WTC11 (cell line): ENCODE measurements at regions not wholly inside any gene's neighbourhood (a gene's known extent, or its start where the extent isn't known, plus 50 kb on each side); places are given as distances from the start of the nearest gene placed in this dataset.

Experiments used
- ATAC-seq: fragments of 200-7000 bp; cut with Tn5 transposase; 2 replicates; pipeline ENCODE4 v1.10.0; 2021; ENCODE audit warnings: mild to moderate bottlenecking, moderate library complexity
- CTCF ChIA-PET: fragments of 300-600 bp; sonication (Branson Sonifier 250); formaldehyde crosslinking; loops from one replicate; lab custom pipeline; 2021; ENCODE audit warnings: antibody characterized with exemption; lab: Charles Lee
- POLR2A ChIA-PET: fragments of 350-600 bp; sonication (Branson Sonifier 250); formaldehyde crosslinking; loops from one replicate; lab custom pipeline; 2021; ENCODE audit warnings: antibody characterized with exemption; lab: Charles Lee
- DNase-seq: peaks from one replicate; pipeline ENCODE4 v3.0.0; 2021; ENCODE audit warnings: low spot score
- H3K27ac Mint-ChIP-seq: 2 replicates; pipeline ENCODE4 v1.8.0; 2021; ENCODE audit warnings: mixed read lengths
- H3K27me3 Mint-ChIP-seq: 2 replicates; pipeline ENCODE4 v1.8.0; 2021; ENCODE audit warnings: low read depth, mild to moderate bottlenecking, moderate library complexity, mixed read lengths
- H3K36me3 Mint-ChIP-seq: 2 replicates; pipeline ENCODE4 v1.8.0; 2021; ENCODE audit warnings: mixed read lengths
- H3K4me1 Mint-ChIP-seq: 2 replicates; pipeline ENCODE4 v1.8.0; 2022; ENCODE audit warnings: mixed read lengths
- H3K4me3 Mint-ChIP-seq: 2 replicates; pipeline ENCODE4 v1.8.0; 2021; ENCODE audit warnings: mild to moderate bottlenecking, moderate library complexity, mixed read lengths
- H3K9me3 Mint-ChIP-seq: 2 replicates; pipeline ENCODE4 v1.8.0; 2021; ENCODE audit warnings: mixed read lengths
- E2F4 ChIP-seq: sonication (generic); formaldehyde crosslinking; IDR thresholded peaks from 2 replicates; pipeline ENCODE4 v1.8.1; 2022; ENCODE audit warnings: low read depth, mild to moderate bottlenecking, moderate library complexity, missing genetic modification reagents, borderline replicate concordance
- E2F5 ChIP-seq: sonication (generic); formaldehyde crosslinking; IDR thresholded peaks from 2 replicates; pipeline ENCODE4 v1.8.1; 2022; ENCODE audit warnings: mild to moderate bottlenecking, moderate library complexity, missing genetic modification reagents
- FOXJ3 ChIP-seq: sonication (generic); formaldehyde crosslinking; IDR thresholded peaks from 2 replicates; pipeline ENCODE4 v1.9.0; 2021; ENCODE audit warnings: missing genetic modification reagents, mild to moderate bottlenecking, borderline replicate concordance
- FOXK1 ChIP-seq: sonication (generic); formaldehyde crosslinking; IDR thresholded peaks from 2 replicates; pipeline ENCODE4 v1.8.0; 2022; ENCODE audit warnings: mild to moderate bottlenecking, moderate library complexity, missing genetic modification reagents
- FOXP1 ChIP-seq: sonication (generic); formaldehyde crosslinking; IDR thresholded peaks from 2 replicates; pipeline ENCODE4 v1.8.0; 2022; ENCODE audit warnings: missing genetic modification reagents, mild to moderate bottlenecking, moderate library complexity, borderline replicate concordance
- IRF1 ChIP-seq: sonication (generic); formaldehyde crosslinking; IDR thresholded peaks from 2 replicates; pipeline ENCODE4 v1.8.0; 2023; ENCODE audit warnings: missing genetic modification reagents
- JAZF1 ChIP-seq: fragments of 250-450 bp; sonication (Bioruptor Pico); IDR thresholded peaks from 2 replicates; pipeline ENCODE4 v1.9.0; 2021; ENCODE audit warnings: moderate library complexity, mild to moderate bottlenecking, inconsistent platforms
- KAT7 ChIP-seq: sonication (generic); formaldehyde crosslinking; IDR thresholded peaks from 2 replicates; pipeline ENCODE4 v1.8.1; 2023; ENCODE audit warnings: missing genetic modification reagents, mild to moderate bottlenecking, borderline replicate concordance
- PRDM15 ChIP-seq: sonication (generic); formaldehyde crosslinking; IDR thresholded peaks from 2 replicates; pipeline ENCODE4 v1.8.0; 2022; ENCODE audit warnings: missing genetic modification reagents
- PRRX2 ChIP-seq: fragments of 250-450 bp; sonication (Bioruptor Pico); IDR thresholded peaks from 2 replicates; pipeline ENCODE4 v1.8.0; 2021; ENCODE audit warnings: mild to moderate bottlenecking
- SMAD3 ChIP-seq: sonication (generic); formaldehyde crosslinking; IDR thresholded peaks from 2 replicates; pipeline ENCODE4 v1.8.0; 2022; ENCODE audit warnings: missing genetic modification reagents, mild to moderate bottlenecking, borderline replicate concordance
- TEAD1 ChIP-seq: sonication (generic); formaldehyde crosslinking; IDR thresholded peaks from 2 replicates; pipeline ENCODE4 v1.8.0; 2022; ENCODE audit warnings: mild to moderate bottlenecking, missing genetic modification reagents
- ZNF121 ChIP-seq: sonication (generic); formaldehyde crosslinking; IDR thresholded peaks from 2 replicates; pipeline ENCODE4 v1.8.0; 2023; ENCODE audit warnings: missing genetic modification reagents
- ZNF281 ChIP-seq: sonication (generic); formaldehyde crosslinking; IDR thresholded peaks from 2 replicates; pipeline ENCODE4 v1.8.0; 2023; ENCODE audit warnings: mild to moderate bottlenecking, missing genetic modification reagents
- ZNF396 ChIP-seq: fragments of 250-450 bp; sonication (Bioruptor Pico); IDR thresholded peaks from 2 replicates; pipeline ENCODE4 v1.8.0; 2021; ENCODE audit warnings: mild to moderate bottlenecking, moderate library complexity, borderline replicate concordance
- ZNF416 ChIP-seq: fragments of 250-450 bp; sonication (Bioruptor Pico); IDR thresholded peaks from 2 replicates; pipeline ENCODE4 v1.9.0; 2021; ENCODE audit warnings: mild to moderate bottlenecking, inconsistent platforms
- ZNF423 ChIP-seq: fragments of 250-450 bp; sonication (Bioruptor Pico); IDR thresholded peaks from 2 replicates; pipeline ENCODE4 v2.1.2; 2022; ENCODE audit warnings: mild to moderate bottlenecking, moderate library complexity
- TF ChIP-seq, protein P1 (sequence below): sonication (generic); formaldehyde crosslinking; IDR thresholded peaks from 2 replicates; pipeline ENCODE4 v1.8.1; 2023; ENCODE audit warnings: mild to moderate bottlenecking, missing genetic modification reagents, moderate library complexity
- TF ChIP-seq, protein P2 (sequence below): fragments of 250-450 bp; sonication (Bioruptor Pico); IDR thresholded peaks from 2 replicates; pipeline ENCODE4 v1.9.0; 2021; ENCODE audit warnings: mild to moderate bottlenecking

DNA sequence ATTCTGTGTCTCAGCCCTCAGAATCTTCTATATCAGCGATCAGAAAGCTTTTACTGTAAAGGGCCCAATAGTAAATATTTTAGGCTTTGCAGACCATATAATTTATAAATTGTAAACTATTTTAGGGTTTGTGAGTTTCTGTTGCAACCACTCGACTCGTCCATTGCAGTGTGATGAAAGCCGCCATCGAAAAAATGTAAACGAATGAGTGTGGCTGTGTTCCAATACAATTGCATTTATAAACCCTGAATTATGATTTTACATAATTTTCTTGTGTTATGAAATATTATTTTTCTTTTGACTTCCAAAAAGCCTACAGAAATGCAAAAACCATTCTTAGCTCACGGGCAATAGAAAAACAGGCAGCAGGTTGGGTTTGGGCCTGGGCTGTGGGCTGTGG is 62.5 kb upstream of the ADO start (continued):
- TF ChIP-seq ZNF281, result no peak
- no peak for TF ChIP-seq PRRX2 (CRISPR knock-in tag)
- TF ChIP-seq, protein P1, sequence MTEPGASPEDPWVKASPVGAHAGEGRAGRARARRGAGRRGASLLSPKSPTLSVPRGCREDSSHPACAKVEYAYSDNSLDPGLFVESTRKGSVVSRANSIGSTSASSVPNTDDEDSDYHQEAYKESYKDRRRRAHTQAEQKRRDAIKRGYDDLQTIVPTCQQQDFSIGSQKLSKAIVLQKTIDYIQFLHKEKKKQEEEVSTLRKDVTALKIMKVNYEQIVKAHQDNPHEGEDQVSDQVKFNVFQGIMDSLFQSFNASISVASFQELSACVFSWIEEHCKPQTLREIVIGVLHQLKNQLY (CRISPR knock-in tag), result no peak
- no peak for TF ChIP-seq SMAD3 (CRISPR knock-in tag)
- TF ChIP-seq FOXJ3 (CRISPR knock-in tag), result no peak

DNA sequence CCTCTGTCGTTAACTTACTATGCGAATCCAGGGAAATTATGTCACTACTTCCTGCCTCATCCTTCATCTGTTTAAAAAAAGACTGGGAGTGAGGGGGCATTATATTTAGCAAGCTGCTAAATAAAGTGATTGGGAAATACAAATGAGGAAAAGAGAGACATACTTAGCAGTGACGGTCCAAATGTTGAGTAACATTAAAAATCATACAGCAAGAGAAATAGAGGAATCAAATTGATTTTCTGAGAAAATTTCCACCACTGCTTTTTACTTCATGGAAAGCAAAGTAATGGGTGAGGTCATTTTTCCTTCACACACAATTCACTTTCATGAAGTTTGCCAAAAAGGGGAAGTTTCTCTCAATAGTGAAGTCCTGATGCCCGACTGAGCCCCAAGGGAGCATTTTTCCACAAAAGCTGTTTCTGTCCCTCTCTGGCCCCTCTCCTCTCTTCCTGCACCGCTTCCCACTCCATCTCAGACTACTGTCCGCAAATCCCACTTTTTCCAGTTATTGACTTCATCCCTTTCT is 61.9 kb upstream of the ADO start:
- TF ChIP-seq JAZF1 (CRISPR knock-in tag) (no peak), ZNF396 (CRISPR knock-in tag) (no peak), FOXK1 (CRISPR knock-in tag) (no peak), ZNF416 (CRISPR knock-in tag) (no peak), KAT7 (CRISPR knock-in tag) (no peak), IRF1 (CRISPR knock-in tag) (no peak), ZNF423 (CRISPR knock-in tag) (no peak), PRDM15 (no peak), E2F4 (CRISPR knock-in tag) (no peak), TEAD1 (CRISPR knock-in tag) (no peak), FOXP1 (CRISPR knock-in tag) (no peak), E2F5 (CRISPR knock-in tag) (no peak), ZNF121 (CRISPR knock-in tag) (no peak)
- TF ChIP-seq, protein P2, sequence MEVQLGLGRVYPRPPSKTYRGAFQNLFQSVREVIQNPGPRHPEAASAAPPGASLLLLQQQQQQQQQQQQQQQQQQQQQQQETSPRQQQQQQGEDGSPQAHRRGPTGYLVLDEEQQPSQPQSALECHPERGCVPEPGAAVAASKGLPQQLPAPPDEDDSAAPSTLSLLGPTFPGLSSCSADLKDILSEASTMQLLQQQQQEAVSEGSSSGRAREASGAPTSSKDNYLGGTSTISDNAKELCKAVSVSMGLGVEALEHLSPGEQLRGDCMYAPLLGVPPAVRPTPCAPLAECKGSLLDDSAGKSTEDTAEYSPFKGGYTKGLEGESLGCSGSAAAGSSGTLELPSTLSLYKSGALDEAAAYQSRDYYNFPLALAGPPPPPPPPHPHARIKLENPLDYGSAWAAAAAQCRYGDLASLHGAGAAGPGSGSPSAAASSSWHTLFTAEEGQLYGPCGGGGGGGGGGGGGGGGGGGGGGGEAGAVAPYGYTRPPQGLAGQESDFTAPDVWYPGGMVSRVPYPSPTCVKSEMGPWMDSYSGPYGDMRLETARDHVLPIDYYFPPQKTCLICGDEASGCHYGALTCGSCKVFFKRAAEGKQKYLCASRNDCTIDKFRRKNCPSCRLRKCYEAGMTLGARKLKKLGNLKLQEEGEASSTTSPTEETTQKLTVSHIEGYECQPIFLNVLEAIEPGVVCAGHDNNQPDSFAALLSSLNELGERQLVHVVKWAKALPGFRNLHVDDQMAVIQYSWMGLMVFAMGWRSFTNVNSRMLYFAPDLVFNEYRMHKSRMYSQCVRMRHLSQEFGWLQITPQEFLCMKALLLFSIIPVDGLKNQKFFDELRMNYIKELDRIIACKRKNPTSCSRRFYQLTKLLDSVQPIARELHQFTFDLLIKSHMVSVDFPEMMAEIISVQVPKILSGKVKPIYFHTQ (CRISPR knock-in tag), result no peak
- no peak for DNase-seq
- Mint-ChIP-seq H3K4me1 (peaks cover 11% of the 10 kb centered on the region), H3K27me3 (no peaks in the 10 kb centered on the region), H3K9me3 (no peaks in the 10 kb centered on the region), H3K36me3 (no peaks in the 10 kb centered on the region), H3K27ac (no peak overlapping the region), H3K4me3 (no peak overlapping the region)
- no peak for ATAC-seq
- ChIA-PET CTCF (no interaction called here), POLR2A (no interaction called here)
